Activated CD4-positive, alpha-beta memory T cell treated with anti-CD3 and anti-CD28 coated beads for 36 hours (primary cell): ENCODE measurements at regions not wholly inside any gene's neighbourhood (a gene's known extent, or its start where the extent isn't known, plus 50 kb on each side); places are given as distances from the start of the nearest gene placed in this dataset.

Source experiments
- CTCF ChIA-PET: fragments of 350-600 bp; sonication (Branson Sonifier 250); formaldehyde crosslinking; loops from one replicate; lab custom pipeline; 2021; ENCODE audit warnings: antibody characterized with exemption, inconsistent platforms; lab: Charles Lee
- POLR2A ChIA-PET: fragments of 350-600 bp; sonication (Branson Sonifier 250); formaldehyde crosslinking; loops from one replicate; lab custom pipeline; 2021; ENCODE audit warnings: antibody characterized with exemption; lab: Charles Lee
- DNase-seq: peaks from one replicate; pipeline ENCODE4 v3.0.0-alpha.2; 2020
- H3K27ac Mint-ChIP-seq: one replicate; pipeline ENCODE4 v1.8.0; 2021; ENCODE audit warnings: mixed read lengths
- H3K27me3 Mint-ChIP-seq: one replicate; pipeline ENCODE4 v1.8.0; 2021; ENCODE audit warnings: mixed read lengths
- H3K36me3 Mint-ChIP-seq: one replicate; pipeline ENCODE4 v1.8.0; 2021; ENCODE audit warnings: mixed read lengths
- H3K4me1 Mint-ChIP-seq: one replicate; pipeline ENCODE4 v1.8.0; 2021; ENCODE audit warnings: low read depth, mixed read lengths
- H3K4me3 Mint-ChIP-seq: one replicate; pipeline ENCODE4 v1.8.0; 2021; ENCODE audit warnings: mild to moderate bottlenecking, mixed read lengths
- H3K9me3 Mint-ChIP-seq: one replicate; pipeline ENCODE4 v1.8.0; 2021; ENCODE audit warnings: mixed read lengths
- intact Hi-C: fragments of 100-400 bp; cut with micrococcal nuclease; formaldehyde crosslinking; loops from one replicate; pipeline ENCODE4 v1.15.1; 2023

DNA sequence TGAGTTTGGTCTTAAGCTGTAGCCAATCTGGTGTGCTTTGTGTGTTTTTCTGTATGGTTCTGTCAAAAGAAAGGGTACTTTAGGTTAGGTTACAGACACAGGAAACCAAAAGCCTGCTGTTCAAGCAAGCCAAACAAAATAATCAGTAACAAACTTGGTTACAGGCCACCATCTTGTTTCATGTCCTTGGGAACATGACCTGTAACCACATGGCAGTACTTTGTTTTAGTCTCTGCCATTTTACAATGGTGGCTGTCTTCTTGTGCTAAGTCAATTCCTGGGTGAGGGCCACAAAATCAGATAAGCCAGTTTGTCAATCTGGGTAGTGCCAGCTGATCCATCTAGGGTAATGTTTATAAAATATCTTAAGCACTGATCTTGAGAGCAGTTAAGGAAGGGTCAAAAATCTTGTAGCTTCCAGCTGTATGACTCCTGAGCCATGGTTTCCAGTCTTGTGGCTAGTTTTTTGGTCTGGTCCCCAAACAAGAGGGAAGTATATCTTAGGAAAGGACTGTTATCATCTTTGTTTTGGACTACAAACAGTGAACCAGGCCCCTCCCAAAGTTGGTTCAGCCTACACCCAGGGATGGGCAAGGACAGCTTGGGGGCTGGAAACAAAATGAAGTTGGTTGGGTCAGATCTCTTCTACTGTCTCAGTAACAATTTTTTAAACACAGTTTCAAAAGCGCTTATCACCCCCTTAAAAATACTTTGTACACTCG lies 90.0 kb downstream of the IGLL5 start:
- ChIA-PET CTCF (no interaction called here), POLR2A (no interaction called here)
- H3K4me3 Mint-ChIP-seq = no peak overlapping the region
- DNase-seq = no peak
- H3K9me3 Mint-ChIP-seq = peaks cover 3% of the 10 kb centered on the region
- no peaks in the 10 kb centered on the region for H3K36me3 Mint-ChIP-seq
- no peaks in the 10 kb centered on the region for H3K4me1 Mint-ChIP-seq
- H3K27ac Mint-ChIP-seq = no peak overlapping the region
- H3K27me3 Mint-ChIP-seq = peaks cover 7% of the 10 kb centered on the region
- intact Hi-C loops = no loop called here

GRCh38 chr22:22978637-22979036 lies 91.0 kb downstream of the IGLL5 start:
- intact Hi-C loops = no loop called here
- CTCF ChIA-PET = no interaction called here
- Mint-ChIP-seq H3K4me1 (peaks cover 4% of the 10 kb centered on the region), H3K9me3 (peaks cover 3% of the 10 kb centered on the region), H3K36me3 (no peaks in the 10 kb centered on the region), H3K27ac (no peak overlapping the region), H3K4me3 (no peak overlapping the region), H3K27me3 (peaks cover 7% of the 10 kb centered on the region)
- POLR2A ChIA-PET = no interaction called here
- DNase-seq = no peak

- POLR2A ChIA-PET = no interaction called here
- CTCF ChIA-PET = no interaction called here
- H3K27me3 Mint-ChIP-seq = peaks cover 7% of the 10 kb centered on the region
These were observed 91.1 kb upstream of the GNAZ start for GRCh38 chr22:22979121-22979724.

DNA sequence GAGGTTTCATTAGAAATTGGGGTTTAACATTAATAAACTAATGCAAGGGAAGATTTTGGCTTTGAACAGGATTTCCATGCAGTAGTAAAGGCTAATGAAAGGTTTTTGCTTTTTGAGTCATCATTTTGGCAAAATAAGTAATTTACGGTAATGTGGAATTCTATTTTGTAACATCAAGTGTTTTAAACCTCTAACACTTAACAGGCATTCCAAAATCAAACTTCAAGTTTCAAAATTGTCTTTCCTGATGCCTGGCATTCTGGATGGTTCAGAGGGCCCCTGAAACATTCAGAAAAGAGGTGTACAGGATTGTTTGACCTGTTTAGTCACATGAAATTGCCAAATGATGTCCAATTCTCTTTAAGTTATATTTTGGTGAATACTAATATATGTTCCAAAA lies 90.4 kb upstream of the GNAZ start:
- H3K27ac Mint-ChIP-seq = no peak overlapping the region
- H3K4me3 Mint-ChIP-seq = no peak overlapping the region
- no peaks in the 10 kb centered on the region for H3K36me3 Mint-ChIP-seq
- DNase-seq = no peak
- intact Hi-C loops = no loop called here
- peaks cover 3% of the 10 kb centered on the region for H3K9me3 Mint-ChIP-seq
- CTCF ChIA-PET = no interaction called here
- POLR2A ChIA-PET = no interaction called here
- H3K4me1 Mint-ChIP-seq = peaks cover 4% of the 10 kb centered on the region
- H3K27me3 Mint-ChIP-seq = peaks cover 9% of the 10 kb centered on the region

More at GRCh38 chr22:22979121-22979724, 91.1 kb upstream of the GNAZ start:
- Mint-ChIP-seq H3K36me3 (no peaks in the 10 kb centered on the region), H3K4me3 (no peak overlapping the region), H3K9me3 (peaks cover 3% of the 10 kb centered on the region), H3K27ac (no peak overlapping the region), H3K4me1 (peaks cover 4% of the 10 kb centered on the region)
- intact Hi-C loops = no loop called here
- no peak for DNase-seq

DNA sequence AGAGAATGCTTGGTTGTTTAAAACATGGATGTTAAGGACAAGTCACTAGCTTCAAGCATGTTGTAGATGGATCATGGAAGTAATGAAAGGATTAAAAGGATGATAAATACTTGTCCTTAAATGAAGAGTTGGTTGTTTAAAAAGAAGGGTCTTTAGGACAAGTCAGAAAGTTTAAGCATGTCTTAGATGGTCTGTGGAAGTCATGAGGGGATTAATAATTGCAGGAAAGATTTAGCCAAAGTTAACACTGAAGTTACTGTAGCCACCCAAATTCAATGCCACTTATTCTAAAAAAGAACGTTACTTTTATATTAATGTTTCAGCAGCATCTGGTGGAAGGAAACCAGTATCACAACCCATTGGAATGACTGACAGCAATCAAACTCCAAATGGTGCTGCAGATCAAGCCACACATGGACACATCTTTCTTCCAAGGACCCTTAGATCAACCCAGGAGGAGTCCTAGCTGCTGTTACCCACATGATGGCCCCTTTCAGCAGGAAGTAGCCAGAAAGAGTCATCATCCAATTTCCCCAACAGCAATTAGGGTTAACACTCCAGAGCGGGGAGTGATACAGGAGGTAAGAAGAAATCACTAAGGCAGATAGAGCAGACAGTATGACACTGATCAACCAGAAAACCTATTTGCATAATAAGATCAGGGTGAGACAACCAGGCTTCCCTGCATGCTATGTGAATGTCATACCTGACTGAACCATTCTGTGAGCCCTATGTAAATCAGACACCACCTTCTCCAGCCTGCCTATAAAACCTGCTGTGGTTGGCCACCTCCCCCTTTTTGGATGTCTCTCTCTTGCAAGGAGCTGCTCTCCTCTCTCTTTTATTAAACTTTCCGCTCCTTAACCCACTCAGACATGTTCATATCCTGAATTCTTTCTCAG lies 88.4 kb upstream of the GNAZ start:
- POLR2A ChIA-PET = no interaction called here
- H3K36me3 Mint-ChIP-seq = no peaks in the 10 kb centered on the region
- CTCF ChIA-PET = no interaction called here
- no peak for DNase-seq
- H3K4me3 Mint-ChIP-seq = no peak overlapping the region
- no peak overlapping the region for H3K27ac Mint-ChIP-seq
- intact Hi-C loops = no loop called here
- peaks cover 3% of the 10 kb centered on the region for H3K9me3 Mint-ChIP-seq
- H3K4me1 Mint-ChIP-seq = peaks cover 4% of the 10 kb centered on the region
- peaks cover 14% of the 10 kb centered on the region for H3K27me3 Mint-ChIP-seq

DNA sequence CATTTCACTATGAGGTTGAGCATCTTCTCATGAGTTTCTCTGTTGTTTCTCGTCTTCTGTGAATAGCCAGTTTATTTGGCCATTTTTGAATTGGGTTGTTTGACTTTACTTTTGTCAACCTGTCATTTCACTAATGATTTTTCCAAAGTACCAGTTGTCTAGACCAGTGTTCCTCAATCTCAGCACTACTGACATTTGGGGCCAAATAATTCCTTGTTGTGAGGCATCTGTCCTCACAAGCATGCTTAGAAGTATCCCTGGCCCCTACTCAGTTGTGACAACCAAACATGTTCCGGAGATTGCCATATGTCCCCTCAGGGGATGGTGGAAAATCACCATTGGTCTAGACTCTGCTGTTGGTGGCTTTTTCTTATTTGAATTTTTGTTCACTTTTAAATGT lies 87.7 kb upstream of the GNAZ start:
- Mint-ChIP-seq H3K27ac (no peak overlapping the region), H3K9me3 (peaks cover 3% of the 10 kb centered on the region), H3K4me1 (peaks cover 4% of the 10 kb centered on the region), H3K27me3 (peaks cover 17% of the 10 kb centered on the region), H3K36me3 (no peaks in the 10 kb centered on the region), H3K4me3 (no peak overlapping the region)
- no peak for DNase-seq
- CTCF ChIA-PET = interaction anchor here (0.6 to 0.8 kb wide), 2 partner anchors 8 to 86 kb away, joined by 3 read pairs; no protein-coding TSS in a partner anchor
- intact Hi-C loops = no loop called here
- POLR2A ChIA-PET = no interaction called here

- intact Hi-C loops = no loop called here
- ChIA-PET CTCF (interaction anchor here (0.6 to 0.8 kb wide), 2 partner anchors 9 to 86 kb away, joined by 3 read pairs; no protein-coding TSS in a partner anchor), POLR2A (no interaction called here)
- H3K4me3 Mint-ChIP-seq = no peak overlapping the region
- peaks cover 4% of the 10 kb centered on the region for H3K4me1 Mint-ChIP-seq
- H3K9me3 Mint-ChIP-seq = peaks cover 3% of the 10 kb centered on the region
- no peak overlapping the region for H3K27ac Mint-ChIP-seq
- peaks cover 15% of the 10 kb centered on the region for H3K27me3 Mint-ChIP-seq
- DNase-seq = no peak
- no peaks in the 10 kb centered on the region for H3K36me3 Mint-ChIP-seq
These were observed 87.2 kb upstream of the GNAZ start for GRCh38 chr22:22983123-22983522.

GRCh38 chr22:22983816-22984215 lies 86.5 kb upstream of the GNAZ start:
- H3K9me3 Mint-ChIP-seq = peaks cover 3% of the 10 kb centered on the region
- no peak for DNase-seq
- ChIA-PET CTCF (interaction anchor here (0.6 kb wide), 1 partner anchor 607 kb away, joined by 4 read pairs; no protein-coding TSS in a partner anchor), POLR2A (no interaction called here)
- intact Hi-C loops = no loop called here
- H3K4me3 Mint-ChIP-seq = no peak overlapping the region
- H3K4me1 Mint-ChIP-seq = peaks cover 4% of the 10 kb centered on the region
- peaks cover 17% of the 10 kb centered on the region for H3K27me3 Mint-ChIP-seq
- no peaks in the 10 kb centered on the region for H3K36me3 Mint-ChIP-seq
- no peak overlapping the region for H3K27ac Mint-ChIP-seq

GRCh38 chr22:22984967-22985366 lies 85.4 kb upstream of the GNAZ start:
- Mint-ChIP-seq H3K9me3 (peaks cover 3% of the 10 kb centered on the region), H3K36me3 (no peaks in the 10 kb centered on the region), H3K27ac (no peak overlapping the region), H3K27me3 (peaks cover 19% of the 10 kb centered on the region), H3K4me3 (no peak overlapping the region), H3K4me1 (peaks cover 4% of the 10 kb centered on the region)
- intact Hi-C loops = no loop called here
- ChIA-PET CTCF (no interaction called here), POLR2A (no interaction called here)
- no peak for DNase-seq

GRCh38 chr22:22986008-22986407 lies 84.3 kb upstream of the GNAZ start:
- intact Hi-C loops = no loop called here
- no peak for DNase-seq
- Mint-ChIP-seq H3K36me3 (no peaks in the 10 kb centered on the region), H3K4me3 (no peak overlapping the region), H3K9me3 (no peaks in the 10 kb centered on the region), H3K4me1 (peaks cover 4% of the 10 kb centered on the region), H3K27ac (no peak overlapping the region), H3K27me3 (peaks cover 22% of the 10 kb centered on the region)
- ChIA-PET POLR2A (no interaction called here), CTCF (no interaction called here)

DNA sequence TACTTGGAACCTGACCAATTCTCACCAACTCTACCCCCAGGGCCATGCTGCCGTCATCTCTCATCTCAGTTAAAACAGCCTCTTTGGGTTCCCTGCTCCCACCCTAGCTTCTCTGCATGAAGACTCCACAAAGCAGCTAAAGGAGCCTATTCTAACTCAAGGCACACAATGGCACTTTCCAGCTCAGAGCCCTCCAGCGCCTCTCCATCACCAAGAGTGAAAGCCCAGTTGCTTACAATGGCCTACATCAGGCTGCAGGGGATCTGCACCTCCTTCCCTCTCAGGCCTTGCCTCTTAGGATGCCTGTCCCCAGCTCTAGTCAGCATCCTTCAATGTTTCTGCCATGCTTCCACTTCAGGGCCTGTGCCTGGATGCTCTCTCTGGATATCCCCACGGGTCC lies 83.7 kb upstream of the GNAZ start:
- Mint-ChIP-seq H3K4me1 (peaks cover 4% of the 10 kb centered on the region), H3K4me3 (no peak overlapping the region), H3K9me3 (no peaks in the 10 kb centered on the region), H3K36me3 (no peaks in the 10 kb centered on the region), H3K27ac (no peak overlapping the region), H3K27me3 (peaks cover 23% of the 10 kb centered on the region)
- no peak for DNase-seq
- intact Hi-C loops = no loop called here
- ChIA-PET POLR2A (no interaction called here), CTCF (no interaction called here)

DNA sequence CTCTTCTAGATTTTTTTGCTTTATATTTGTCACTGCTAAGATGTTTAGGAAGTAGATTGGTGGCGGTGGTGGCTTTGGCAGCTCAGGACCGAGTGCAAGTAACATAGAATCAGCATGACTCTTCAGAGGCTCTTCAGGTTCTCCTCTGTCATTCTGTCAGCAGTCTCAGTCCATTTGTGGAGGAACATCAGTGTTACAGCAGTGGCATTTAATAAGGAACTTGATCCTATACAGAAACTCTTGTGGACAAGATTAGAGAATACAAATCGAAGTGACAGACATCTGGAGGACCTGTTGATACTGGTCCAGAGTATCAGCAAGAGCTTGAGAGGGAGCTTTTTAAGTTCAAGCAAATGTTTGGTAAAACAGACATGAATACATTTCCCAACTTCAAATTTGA lies 82.2 kb upstream of the GNAZ start:
- Mint-ChIP-seq H3K27ac (no peak overlapping the region), H3K4me1 (peaks cover 4% of the 10 kb centered on the region), H3K4me3 (no peak overlapping the region), H3K36me3 (no peaks in the 10 kb centered on the region), H3K9me3 (no peaks in the 10 kb centered on the region), H3K27me3 (peaks cover 26% of the 10 kb centered on the region)
- POLR2A ChIA-PET = no interaction called here
- intact Hi-C loops = no loop called here
- CTCF ChIA-PET = no interaction called here
- DNase-seq = no peak
